GM19463 (cell line): ENCODE measurements at regions not wholly inside any gene's neighbourhood (a gene's known extent, or its start where the extent isn't known, plus 50 kb on each side); places are given as distances from the start of the nearest gene placed in this dataset.
"Not testable (repeated sequence)": the region's sequence is repeated elsewhere in the genome, so short reads cannot be mapped to it uniquely, and the experiment has no call there.

ENCODE experiments used
- ATAC-seq: cut with Tn5 transposase; IDR thresholded peaks from one replicate; pipeline ENCODE4 v1.9.1; 2021; ENCODE audit warnings: mild to moderate bottlenecking, moderate library complexity; ENCODE audit not compliant: unreplicated experiment

- not testable (repeated sequence) for ATAC-seq
Measured at GRCh38 chrX:84267432-84267831, 79.4 kb upstream of the RPS6KA6 start.

- ATAC-seq: peak; percentile 44
Measured at GRCh38 chrX:84259868-84260267, 71.9 kb upstream of the RPS6KA6 start.

GRCh38 chrX:84258708-84259107 lies 70.7 kb upstream of the RPS6KA6 start:
- peak; percentile 71 for ATAC-seq

- no peak for ATAC-seq
Measured at GRCh38 chrX:84248226-84248625, 60.2 kb upstream of the RPS6KA6 start.

GRCh38 chrX:84240848-84241565 lies 53.0 kb upstream of the RPS6KA6 start:
- ATAC-seq: no peak
